ENCODE measurements at regions not wholly inside any gene's neighbourhood (a gene's known extent, or its start where the extent isn't known, plus 50 kb on each side); places are given as distances from the start of the nearest gene placed in this dataset.

GRCh38 chr21:22806278-22806677, 1808.1 kb downstream of the NCAM2 start:
- TF ChIP-seq CTCF (conservative IDR thresholded peaks at IDR 0.05) (no peak), EZH2 (IDR thresholded peaks at IDR 0.05; ENCODE audit: low read depth) (no peak)
